GM21526 (cell line): ENCODE measurements at regions not wholly inside any gene's neighbourhood (a gene's known extent, or its start where the extent isn't known, plus 50 kb on each side); places are given as distances from the start of the nearest gene placed in this dataset.

Experiments
- ATAC-seq: cut with Tn5 transposase; IDR thresholded peaks from one replicate; pipeline ENCODE4 v1.9.1; 2021; ENCODE audit warnings: moderate library complexity; ENCODE audit not compliant: unreplicated experiment, low FRiP score

DNA sequence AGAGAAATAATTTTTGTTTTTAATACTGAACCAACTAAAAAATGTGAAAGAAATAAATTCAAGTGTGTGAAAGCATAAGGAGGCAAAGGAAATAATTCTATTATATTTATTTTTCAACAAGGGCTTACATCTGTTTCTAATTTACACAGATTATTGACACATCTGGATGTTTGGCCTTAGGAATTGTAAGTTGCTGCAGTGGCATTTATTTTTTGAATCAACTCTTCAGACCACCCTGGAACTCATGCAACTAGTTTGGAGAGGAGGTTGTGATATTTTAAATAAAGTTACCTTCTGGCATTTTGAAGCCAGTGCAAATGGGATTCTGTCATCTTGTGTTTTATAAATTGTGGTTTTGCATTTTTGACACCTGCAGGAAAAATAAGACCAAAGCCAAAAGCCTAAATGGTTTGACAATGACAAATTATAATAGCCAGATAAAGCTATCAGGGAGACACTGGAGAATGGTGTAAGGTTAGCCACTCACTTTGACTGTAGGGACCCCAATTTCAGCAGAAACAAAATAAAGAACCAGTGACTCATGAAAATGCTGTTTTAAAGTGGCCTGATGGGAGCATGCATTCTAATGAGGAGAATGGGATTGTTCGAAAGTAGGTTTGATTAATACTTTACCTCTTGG, 192.9 kb downstream of the KLF5 start:
- no peak for ATAC-seq

- ATAC-seq: no peak
Measured at GRCh38 chr13:73250061-73250460, 191.3 kb downstream of the KLF5 start.

DNA sequence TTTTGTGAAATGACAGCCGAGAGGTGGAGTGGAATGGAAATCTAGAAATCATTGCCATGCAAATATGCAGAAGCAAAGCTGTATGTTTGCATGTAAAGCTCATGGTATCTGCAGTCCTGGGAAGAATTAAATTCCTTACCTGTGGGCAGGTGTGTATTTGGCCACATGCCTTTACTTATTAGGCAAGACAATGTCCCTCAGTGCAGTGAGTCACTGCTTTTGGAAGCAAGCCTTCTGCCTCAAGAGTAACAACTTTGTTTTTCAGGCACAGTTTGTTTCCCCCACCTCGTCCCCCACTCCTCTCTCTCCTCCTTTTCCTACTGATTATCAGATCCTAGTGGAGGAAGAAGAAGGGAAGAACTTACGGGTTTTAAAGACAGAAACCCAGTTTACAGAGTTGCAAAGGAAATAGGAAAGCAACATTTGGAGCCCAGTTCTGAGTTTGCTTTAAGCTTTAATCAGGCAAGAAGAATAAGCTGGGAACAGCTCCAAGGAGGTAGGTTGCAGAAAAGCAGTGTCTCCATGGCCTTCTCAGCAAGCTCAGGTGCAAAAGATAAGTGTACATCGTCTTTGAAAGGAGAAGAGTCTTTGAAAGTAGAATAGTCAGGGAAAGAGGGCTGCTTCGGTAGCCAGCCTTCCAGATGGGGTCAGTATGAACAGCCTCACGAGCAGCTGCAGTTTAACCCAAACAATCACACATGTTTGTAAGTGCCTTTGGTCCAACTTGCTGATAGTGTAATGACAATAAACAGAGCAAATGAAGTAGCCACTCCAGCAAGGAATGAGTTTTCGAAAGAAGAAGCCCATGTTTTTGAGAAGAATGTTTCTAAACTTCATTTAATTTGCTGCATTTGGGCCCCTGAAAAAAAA, 190.1 kb downstream of the KLF5 start:
- no peak for ATAC-seq

DNA sequence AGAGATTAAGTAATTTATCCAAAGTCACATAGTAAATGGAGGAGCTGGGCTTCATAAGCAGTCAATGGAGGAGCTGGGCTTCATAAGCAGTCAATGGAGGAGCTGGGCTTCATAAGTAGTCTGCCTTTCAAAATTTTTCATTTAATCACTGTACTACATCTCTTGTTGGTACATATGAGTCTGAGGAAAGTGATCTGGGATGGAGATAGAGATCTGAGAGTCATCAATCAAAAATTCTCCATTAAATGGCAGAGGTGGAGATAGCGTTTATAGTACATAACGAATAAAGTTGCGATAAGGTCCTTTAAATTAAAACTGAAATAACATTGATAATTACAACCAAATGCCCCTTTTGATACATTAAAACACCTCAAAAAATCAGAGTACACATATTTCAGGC, 189.3 kb downstream of the KLF5 start:
- no peak for ATAC-seq

- no peak for ATAC-seq
Measured at GRCh38 chr13:73245246-73245645, 186.4 kb downstream of the KLF5 start.

DNA sequence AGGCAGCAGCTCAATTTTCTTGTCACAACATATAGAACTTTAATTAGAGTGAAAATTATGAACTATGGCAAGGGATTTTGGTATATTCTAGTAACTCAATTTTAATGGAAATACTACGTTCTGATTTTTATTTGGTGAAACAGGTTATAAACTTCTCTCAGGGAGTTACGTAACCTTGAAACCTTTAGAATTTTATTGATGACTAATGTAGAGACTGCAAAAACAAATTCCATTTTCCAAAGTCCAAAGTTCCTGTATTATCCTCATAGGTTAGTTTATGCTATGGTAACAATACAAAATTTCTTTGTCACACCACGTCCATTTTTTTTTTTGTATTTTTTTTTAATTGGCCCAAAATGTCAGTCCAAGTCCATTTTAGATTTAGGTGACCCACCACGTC, 185.7 kb downstream of the KLF5 start:
- ATAC-seq: no peak

DNA sequence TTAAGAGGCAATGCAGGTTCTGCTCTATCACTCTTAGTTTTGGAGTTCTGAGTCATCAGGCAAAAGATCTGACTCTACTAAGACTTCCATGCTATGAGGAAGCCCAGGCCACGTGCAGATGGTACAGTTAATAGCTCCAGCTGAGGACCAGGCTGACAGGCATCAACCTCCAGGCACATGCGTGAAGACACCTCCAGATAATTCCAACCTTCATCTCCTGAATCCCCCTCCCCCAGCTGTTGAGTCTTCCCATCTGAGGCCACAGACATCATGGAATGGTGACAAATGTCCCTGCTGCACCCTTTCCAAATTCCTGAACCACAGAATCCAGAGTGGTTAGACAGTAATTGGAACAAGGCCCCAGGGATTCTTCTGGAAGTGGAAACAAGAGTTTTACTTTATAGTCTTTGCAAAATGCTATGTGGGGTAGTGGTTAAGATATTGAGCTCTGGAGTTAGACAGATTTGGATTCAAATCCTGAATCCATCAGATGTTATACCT, 183.8 kb downstream of the KLF5 start:
- ATAC-seq: no peak

DNA sequence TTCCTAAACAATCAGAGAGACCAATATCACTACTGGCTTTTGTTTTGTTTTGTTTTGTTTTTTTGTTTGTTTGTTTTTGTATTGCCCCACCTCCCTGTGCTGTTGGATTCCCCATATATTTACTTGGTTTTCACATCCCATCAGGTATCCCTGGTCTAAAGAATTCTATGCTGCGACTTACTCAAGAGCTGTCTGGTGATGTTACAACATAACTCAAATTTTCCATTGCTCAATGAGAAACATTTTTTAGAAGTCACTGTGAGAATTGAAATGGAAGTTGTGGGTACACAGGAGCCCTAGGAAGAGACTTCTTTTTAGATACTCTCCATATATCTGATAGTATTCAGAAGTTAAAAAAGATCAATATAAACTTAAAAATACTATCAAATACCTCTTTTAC, 181.4 kb downstream of the KLF5 start:
- ATAC-seq: no peak

GRCh38 chr13:73235385-73235784, 176.6 kb downstream of the KLF5 start:
- no peak for ATAC-seq

DNA sequence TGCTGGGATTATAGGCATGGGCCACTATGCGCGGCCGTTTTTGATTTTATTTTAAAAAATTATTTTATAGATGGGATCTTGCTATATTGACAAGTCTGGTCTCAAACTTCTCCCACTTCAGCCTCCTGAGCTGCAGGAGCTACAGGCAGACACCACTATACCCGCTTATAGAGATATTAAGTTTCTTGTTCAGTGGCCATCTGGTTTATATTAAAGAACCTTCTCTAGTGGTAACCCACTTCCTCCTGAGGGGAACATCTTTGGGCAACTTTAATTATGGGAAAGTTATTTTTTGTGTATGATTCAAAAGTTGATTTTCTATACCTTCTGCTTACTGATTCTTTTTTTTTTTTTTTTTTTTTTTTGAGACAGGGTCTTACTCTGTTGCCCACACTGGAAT, 172.7 kb downstream of the KLF5 start:
- no peak for ATAC-seq

DNA sequence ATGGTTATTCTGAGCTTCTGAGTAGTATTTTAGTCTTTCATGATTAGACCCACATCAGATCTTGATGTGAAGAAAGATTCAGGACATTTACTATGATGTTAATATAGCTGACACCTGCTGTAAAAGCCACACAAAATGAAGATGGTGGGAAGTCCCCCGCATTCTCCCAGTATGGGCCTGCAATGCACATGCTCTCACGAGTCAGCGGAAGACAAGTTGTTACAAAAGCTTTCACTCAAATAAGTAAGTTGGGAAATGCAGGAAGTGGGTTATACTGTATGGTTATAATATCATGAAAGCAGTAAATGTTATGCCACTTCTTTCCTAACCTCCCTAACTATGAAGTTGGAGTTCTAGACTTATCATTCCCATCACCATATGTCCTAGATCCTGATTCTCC, 171.9 kb downstream of the KLF5 start:
- no peak for ATAC-seq

DNA sequence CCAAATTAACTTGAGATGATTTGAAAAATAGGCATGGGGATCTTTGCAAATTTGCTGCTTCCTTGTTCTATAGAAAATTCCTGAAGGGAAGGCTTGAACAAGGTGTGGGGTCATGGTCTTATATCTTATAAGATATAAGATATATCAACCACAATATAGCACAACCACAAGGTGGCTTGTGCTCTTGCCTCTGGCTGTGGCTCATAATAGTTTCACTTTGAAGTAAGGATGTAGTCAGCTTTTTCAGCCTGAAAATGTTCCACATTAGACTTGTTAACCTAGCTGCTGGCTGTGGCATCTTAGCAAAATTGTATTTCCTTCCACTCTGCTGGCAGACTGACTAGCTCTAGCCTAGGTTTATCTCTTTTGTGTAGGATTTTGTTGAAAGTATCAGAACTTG, 169.7 kb downstream of the KLF5 start:
- ATAC-seq: no peak

DNA sequence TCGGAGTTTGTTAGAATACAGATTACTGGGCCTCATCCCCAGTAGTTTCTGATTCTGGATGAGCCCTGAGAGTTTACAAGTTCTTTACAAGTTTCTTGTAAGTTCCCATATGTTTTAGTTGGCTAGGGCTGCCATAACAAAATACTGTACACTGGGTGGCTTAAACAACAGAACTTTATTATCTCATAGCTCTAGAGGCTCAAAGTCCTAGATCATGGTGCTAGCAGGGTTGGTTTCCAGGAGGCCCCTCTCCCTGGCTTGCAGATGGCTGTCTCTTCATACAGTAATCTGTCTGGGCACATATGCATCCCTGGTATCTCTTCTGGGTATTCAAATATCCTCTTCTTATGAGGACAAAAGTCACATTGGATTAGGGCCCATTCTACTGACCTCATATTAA, 167.2 kb downstream of the KLF5 start:
- ATAC-seq: no peak

GRCh38 chr13:73224703-73225102, 165.9 kb downstream of the KLF5 start:
- no peak for ATAC-seq

DNA sequence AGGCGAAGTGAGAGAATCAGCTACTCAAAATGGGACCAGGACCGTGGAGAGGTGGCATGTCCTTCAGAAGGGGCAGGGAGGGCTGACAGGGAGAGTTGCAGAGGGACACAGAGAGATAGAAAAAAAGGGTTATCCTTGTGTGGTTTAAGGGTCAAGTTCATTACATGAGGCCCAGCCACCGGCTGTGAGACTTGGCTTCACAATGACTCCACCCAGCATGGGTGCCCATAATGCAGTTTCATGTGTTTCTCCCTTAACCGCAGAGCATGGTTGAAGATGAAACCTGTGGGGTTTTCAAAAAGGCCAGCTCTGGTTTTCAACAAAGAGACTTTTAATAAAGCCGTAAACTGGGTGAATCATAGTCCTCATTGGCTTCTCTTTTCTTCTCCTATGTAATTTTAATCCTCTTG, 164.6 kb downstream of the KLF5 start:
- peak; percentile 96 for ATAC-seq

- ATAC-seq: no peak
Measured at GRCh38 chr13:73222627-73223305, 164.0 kb downstream of the KLF5 start.

- ATAC-seq: no peak
Measured at GRCh38 chr13:73220966-73221720, 162.3 kb downstream of the KLF5 start.

DNA sequence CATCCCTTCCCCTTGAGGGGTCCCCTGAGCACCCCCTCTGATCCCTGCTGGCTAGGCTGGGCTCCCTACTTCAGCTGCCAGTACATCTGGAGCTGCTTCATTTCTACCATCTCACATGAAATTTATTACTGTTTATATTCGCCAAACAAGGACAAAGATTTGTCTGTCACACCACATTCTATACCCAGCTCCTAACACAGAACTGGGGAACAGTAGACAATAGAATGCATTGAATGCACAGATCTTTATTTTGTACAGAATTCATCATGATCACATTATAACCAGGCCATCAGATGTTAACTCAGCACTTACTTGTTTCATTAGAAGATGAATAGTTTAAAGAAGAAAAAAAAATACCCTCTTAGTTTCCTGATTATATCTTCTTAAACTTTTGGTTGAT, 159.4 kb downstream of the KLF5 start:
- no peak for ATAC-seq

GRCh38 chr13:73216381-73216831, 157.6 kb downstream of the KLF5 start:
- ATAC-seq: no peak

DNA sequence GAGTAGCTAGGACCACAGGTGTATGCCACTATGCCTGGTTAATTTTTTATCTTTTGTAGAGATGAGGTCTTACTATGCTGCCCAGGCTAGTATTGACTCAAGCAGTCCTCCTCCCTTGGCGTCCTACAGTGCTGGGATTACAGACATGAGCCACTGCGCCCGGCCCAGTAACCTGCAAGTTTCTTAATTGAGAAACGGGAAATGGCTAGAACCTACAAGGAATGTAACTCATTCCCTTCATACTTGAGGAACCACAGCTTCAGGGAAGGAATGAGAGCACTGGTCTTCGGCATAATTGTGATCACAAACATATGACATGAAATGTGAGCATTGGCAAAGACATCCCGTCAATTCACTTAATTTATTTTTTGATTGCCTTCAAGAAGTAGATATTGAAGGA, 157.0 kb downstream of the KLF5 start:
- ATAC-seq: no peak

DNA sequence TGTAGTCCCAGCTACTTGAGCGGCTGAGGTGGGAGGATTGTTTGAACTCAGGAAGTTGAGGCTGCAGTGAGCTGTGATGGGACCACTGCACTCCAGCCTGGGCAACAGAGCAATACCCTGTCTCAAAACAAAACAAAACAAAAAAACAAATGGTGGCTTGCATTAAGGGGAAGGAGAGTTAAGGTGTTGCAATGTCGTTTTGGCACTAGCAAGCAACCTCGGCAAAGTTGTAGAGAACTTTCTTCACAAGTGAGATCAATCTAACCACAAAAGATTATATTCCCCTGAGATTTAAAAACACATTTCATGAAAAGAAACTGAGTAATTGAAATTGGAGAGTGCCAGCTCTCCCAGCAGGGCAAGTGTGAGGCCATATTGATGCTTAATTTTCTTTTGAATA, 153.7 kb downstream of the KLF5 start:
- ATAC-seq: no peak
